Upper lobe of left lung (tissue), 6 donors: ENCODE measurements at regions not wholly inside any gene's neighbourhood (a gene's known extent, or its start where the extent isn't known, plus 50 kb on each side); places are given as distances from the start of the nearest gene placed in this dataset.

Source experiments
- ATAC-seq, 2 donors: fragments of 200-7000 bp; cut with Tn5 transposase; one replicate each; pipeline ENCODE4 v1.9.1; 2022; ENCODE audit warnings: mild to moderate bottlenecking in 2 of 2, moderate library complexity in 2 of 2; ENCODE audit not compliant: low FRiP score in 2 of 2
- DNase-seq, 2 donors: peaks; one replicate each; pipeline ENCODE4 v3.0.0-alpha.2; 2019 to 2020
- H3K27ac ChIP-seq, 4 donors: fragments of 200-600 bp; sonication (generic); one replicate each; pipeline ENCODE4 v1.5.1; 2016 to 2019
- H3K27me3 ChIP-seq, 4 donors: fragments of 200-600 bp; sonication (generic); one replicate each; pipeline ENCODE4 v1.5.1; 2017 to 2019
- H3K36me3 ChIP-seq, 4 donors: fragments of 200-600 bp; sonication (generic); one replicate each; pipeline ENCODE4 v1.5.1; 2016 to 2019
- H3K4me1 ChIP-seq, 4 donors: fragments of 200-600 bp; sonication (generic); one replicate each; pipeline ENCODE4 v1.5.1; 2018 to 2019
- H3K4me3 ChIP-seq, 4 donors: fragments of 200-600 bp; sonication (generic); one replicate each; pipeline ENCODE4 v1.5.1; 2017 to 2019; ENCODE audit warnings: mild to moderate bottlenecking in 2 of 4, moderate library complexity in 1 of 4
- H3K9me3 ChIP-seq, 4 donors: fragments of 200-600 bp; sonication (generic); one replicate each; pipeline ENCODE4 v1.5.1; 2018 to 2019
- EP300 ChIP-seq, 4 donors: sonication (generic); formaldehyde crosslinking; IDR thresholded peaks; one replicate each; pipeline ENCODE4 v1.5.1; 2017; ENCODE audit warnings: antibody characterized with exemption in 4 of 4, control low read depth in 2 of 4
- POLR2A ChIP-seq, 4 donors: fragments of 450-650 bp; IDR thresholded peaks; one replicate each; pipeline ENCODE4 v1.5.1; 2016 to 2017; ENCODE audit warnings: antibody characterized with exemption in 4 of 4, mild to moderate bottlenecking in 2 of 4
- POLR2AphosphoS5 ChIP-seq, 2 donors: sonication (generic); formaldehyde crosslinking; IDR thresholded peaks; one replicate each; pipeline ENCODE4 v1.5.1; 2017; ENCODE audit warnings: antibody characterized with exemption in 2 of 2
- WGBS, 2 donors: methylation state at CpG; one replicate each; pipeline ENCODE4 v1.1.5; 2017 to 2018; 5-methylcytosine and 5-hydroxymethylcytosine counted together
- TF ChIP-seq, protein P1 (sequence below), 6 experiments: fragments of 450-650 bp in 4 of 6; fragments of 200-600 bp in 2 of 6; sonication (generic) in 2 of 6; IDR thresholded peaks; one replicate each; pipeline ENCODE4 v1.5.1; 2016 to 2019; ENCODE audit warnings: antibody characterized with exemption in 6 of 6
- donor health status: DM: no; HTN: no; CAD: no; lungs with moderate emphysema.
- donor health status: DM: no; HTN: yes; CAD: no; lungs with severe emphysema.

DNA sequence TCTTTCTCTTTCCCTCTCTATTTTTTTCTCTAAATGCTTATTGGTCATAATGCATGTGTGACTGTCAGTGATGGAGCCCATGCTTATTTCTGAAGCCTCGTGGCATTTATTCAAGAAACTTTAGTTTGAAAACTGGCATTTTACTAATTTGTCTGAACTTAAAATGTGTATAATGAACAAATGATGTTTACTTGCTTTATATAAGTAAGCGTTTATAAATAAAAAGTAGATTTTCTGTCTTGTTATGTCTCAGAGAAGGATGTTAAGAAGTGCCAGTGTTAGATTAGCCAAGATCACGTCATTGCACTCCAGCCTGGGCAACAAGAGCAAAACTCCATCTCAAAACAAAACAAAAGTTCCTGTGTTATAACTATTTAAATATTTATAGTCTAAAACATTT lies 1568.1 kb downstream of the EFNB2 start:
- WGBS, 2 donors = 53 to 54% methylated on average over 3 of the region's 3 CpGs
- no peak overlapping the region for H3K4me3 ChIP-seq
- no peak for ATAC-seq

DNA sequence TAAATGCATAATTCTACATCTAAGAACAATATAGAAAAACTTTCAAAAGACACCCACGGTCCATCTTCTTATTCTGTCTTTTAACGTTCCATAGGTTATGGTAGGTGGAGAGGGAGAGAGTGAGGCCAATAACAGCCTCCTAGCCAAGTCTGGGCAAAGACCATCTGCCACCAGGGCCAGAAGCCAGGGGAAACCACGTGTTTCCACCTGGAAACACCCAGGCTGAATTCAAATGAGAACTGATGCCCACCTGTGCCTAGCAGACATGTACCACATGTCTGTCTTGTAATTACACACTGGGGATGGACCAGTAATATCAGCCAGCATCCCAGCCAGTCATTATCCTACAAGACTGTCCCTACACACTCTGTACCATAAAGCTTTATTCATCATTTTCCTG lies 1573.1 kb downstream of the EFNB2 start:
- DNase-seq = no peak

More for the DNA sequence above, 1568.1 kb downstream of the EFNB2 start:
- Histone ChIP-seq H3K4me1 (no peaks in the 10 kb centered on the region), H3K27me3 (no peaks in the 10 kb centered on the region), H3K9me3 (no peaks in the 10 kb centered on the region), H3K36me3 (no peaks in the 10 kb centered on the region), H3K27ac (no peak overlapping the region)
- TF ChIP-seq EP300 (IDR thresholded peaks at IDR 0.05) (no peak), POLR2A (IDR thresholded peaks at IDR 0.05) (no peak), POLR2AphosphoS5 (IDR thresholded peaks at IDR 0.05) (no peak)
- TF ChIP-seq, protein P1, sequence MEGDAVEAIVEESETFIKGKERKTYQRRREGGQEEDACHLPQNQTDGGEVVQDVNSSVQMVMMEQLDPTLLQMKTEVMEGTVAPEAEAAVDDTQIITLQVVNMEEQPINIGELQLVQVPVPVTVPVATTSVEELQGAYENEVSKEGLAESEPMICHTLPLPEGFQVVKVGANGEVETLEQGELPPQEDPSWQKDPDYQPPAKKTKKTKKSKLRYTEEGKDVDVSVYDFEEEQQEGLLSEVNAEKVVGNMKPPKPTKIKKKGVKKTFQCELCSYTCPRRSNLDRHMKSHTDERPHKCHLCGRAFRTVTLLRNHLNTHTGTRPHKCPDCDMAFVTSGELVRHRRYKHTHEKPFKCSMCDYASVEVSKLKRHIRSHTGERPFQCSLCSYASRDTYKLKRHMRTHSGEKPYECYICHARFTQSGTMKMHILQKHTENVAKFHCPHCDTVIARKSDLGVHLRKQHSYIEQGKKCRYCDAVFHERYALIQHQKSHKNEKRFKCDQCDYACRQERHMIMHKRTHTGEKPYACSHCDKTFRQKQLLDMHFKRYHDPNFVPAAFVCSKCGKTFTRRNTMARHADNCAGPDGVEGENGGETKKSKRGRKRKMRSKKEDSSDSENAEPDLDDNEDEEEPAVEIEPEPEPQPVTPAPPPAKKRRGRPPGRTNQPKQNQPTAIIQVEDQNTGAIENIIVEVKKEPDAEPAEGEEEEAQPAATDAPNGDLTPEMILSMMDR (IDR thresholded peaks at IDR 0.05) = no peak
- DNase-seq = no peak

DNA sequence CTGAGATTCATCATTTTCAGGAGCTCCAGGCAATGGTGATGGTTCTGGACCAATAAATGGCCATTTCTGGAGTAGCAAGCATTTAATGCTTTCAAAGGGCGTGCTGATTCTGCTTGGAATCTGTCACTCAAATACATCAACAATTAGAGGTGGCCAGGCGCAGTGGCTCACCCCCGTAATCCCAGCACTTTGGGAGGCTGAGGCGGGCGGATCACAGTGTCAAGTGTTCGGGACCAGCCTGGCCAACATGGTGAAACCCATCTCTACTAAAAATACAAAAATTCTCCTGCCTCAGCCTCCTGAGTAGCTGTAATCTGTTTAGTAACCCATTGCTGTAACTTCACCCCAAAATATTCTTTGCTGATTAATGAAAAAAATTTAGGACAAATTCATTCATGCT lies 1574.2 kb downstream of the EFNB2 start:
- no peak overlapping the region for H3K27ac ChIP-seq
- WGBS, 2 donors = 89 to 97% methylated on average over 4 to 6 of the region's 6 CpGs

More for the DNA sequence above, 1573.1 kb downstream of the EFNB2 start:
- H3K4me1 ChIP-seq = no peaks in the 10 kb centered on the region
- H3K27me3 ChIP-seq = no peaks in the 10 kb centered on the region
- H3K4me3 ChIP-seq = no peak overlapping the region
- no peak overlapping the region for H3K27ac ChIP-seq
- TF ChIP-seq, protein P1 (IDR thresholded peaks at IDR 0.05) = no peak
- TF ChIP-seq POLR2AphosphoS5 (IDR thresholded peaks at IDR 0.05) = no peak
- no peak for TF ChIP-seq POLR2A (IDR thresholded peaks at IDR 0.05)
- no peak for TF ChIP-seq EP300 (IDR thresholded peaks at IDR 0.05)
- no peak for ATAC-seq
- 86 to 91% methylated on average over 3 of the region's 3 CpGs for WGBS, 2 donors
- no peaks in the 10 kb centered on the region for H3K9me3 ChIP-seq
- no peaks in the 10 kb centered on the region for H3K36me3 ChIP-seq

DNA sequence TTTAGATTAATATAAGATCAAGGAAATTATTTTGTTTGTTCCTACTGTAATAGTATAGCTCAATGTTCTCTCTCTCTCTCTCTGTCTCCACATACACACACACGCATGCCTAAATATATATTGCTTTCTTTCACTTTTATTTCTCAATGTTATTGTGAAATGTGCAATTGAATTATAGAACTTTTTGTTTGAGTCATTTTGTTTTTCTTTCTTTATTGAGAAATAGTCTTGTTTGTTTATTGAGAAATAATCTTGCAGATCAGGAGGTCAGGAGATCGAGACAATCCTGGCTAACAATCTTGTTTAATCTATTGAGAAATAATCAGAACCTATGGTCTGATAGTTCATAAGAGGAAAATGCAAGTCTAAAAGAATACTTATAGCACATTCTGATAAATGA lies 1581.3 kb downstream of the EFNB2 start:
- no peak for ATAC-seq
- WGBS, 2 donors = 20 to 46% methylated on average over 2 of the region's 2 CpGs
- no peak for DNase-seq

More for the DNA sequence above, 1574.2 kb downstream of the EFNB2 start:
- no peaks in the 10 kb centered on the region for H3K36me3 ChIP-seq
- no peaks in the 10 kb centered on the region for H3K4me1 ChIP-seq
- no peaks in the 10 kb centered on the region for H3K9me3 ChIP-seq
- no peak overlapping the region for H3K4me3 ChIP-seq
- ATAC-seq = no peak
- no peak for TF ChIP-seq POLR2AphosphoS5 (IDR thresholded peaks at IDR 0.05)
- TF ChIP-seq EP300 (IDR thresholded peaks at IDR 0.05) = no peak
- TF ChIP-seq, protein P1 (IDR thresholded peaks at IDR 0.05) = no peak
- TF ChIP-seq POLR2A (IDR thresholded peaks at IDR 0.05) = no peak
- H3K27me3 ChIP-seq = no peaks in the 10 kb centered on the region
- DNase-seq = no peak

DNA sequence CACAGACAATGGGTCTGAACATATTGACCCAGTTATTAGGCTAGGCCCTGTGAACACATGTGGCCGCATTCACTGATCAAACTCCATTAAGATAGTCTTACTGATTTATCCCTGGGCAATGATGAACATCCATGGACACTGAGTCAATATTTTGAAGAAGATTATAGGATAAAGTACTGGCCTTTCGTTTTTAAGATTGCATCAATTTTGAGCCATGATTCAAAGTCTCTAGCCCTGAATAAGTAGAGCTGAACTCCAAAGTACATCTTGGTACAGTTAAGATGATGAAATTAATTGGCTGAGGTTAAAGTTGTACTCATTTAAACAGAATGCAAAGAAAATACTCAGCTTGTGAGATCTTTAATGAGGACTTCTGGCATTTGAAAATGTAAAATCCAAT lies 1581.9 kb downstream of the EFNB2 start:
- WGBS, 2 donors = 70 to 84% methylated on average over 2 of the region's 2 CpGs
- no peaks in the 10 kb centered on the region for H3K9me3 ChIP-seq
- H3K27me3 ChIP-seq = no peaks in the 10 kb centered on the region
- H3K36me3 ChIP-seq = no peaks in the 10 kb centered on the region
- H3K4me1 ChIP-seq = no peaks in the 10 kb centered on the region
- no peak for DNase-seq
- TF ChIP-seq, protein P1 (IDR thresholded peaks at IDR 0.05) = no peak
- TF ChIP-seq EP300 (IDR thresholded peaks at IDR 0.05) = no peak
- no peak for TF ChIP-seq POLR2A (IDR thresholded peaks at IDR 0.05)
- no peak for TF ChIP-seq POLR2AphosphoS5 (IDR thresholded peaks at IDR 0.05)
- H3K27ac ChIP-seq = no peak overlapping the region
- no peak for ATAC-seq
- H3K4me3 ChIP-seq = no peak overlapping the region

More for the DNA sequence above, 1581.3 kb downstream of the EFNB2 start:
- Histone ChIP-seq H3K27ac (no peak overlapping the region), H3K36me3 (no peaks in the 10 kb centered on the region), H3K9me3 (no peaks in the 10 kb centered on the region), H3K4me1 (no peaks in the 10 kb centered on the region), H3K27me3 (no peaks in the 10 kb centered on the region), H3K4me3 (no peak overlapping the region)
- TF ChIP-seq, protein P1 (IDR thresholded peaks at IDR 0.05) = no peak
